NCI-H748 treated with DMSO at 0.1 percent for 48 hours (cell line): ENCODE measurements at regions not wholly inside any gene's neighbourhood (a gene's known extent, or its start where the extent isn't known, plus 50 kb on each side); places are given as distances from the start of the nearest gene placed in this dataset.
"Not testable (repeated sequence)": the region's sequence is repeated elsewhere in the genome, so short reads cannot be mapped to it uniquely, and the experiment has no call there.

ENCODE experiments used
- DNase-seq: peaks from one replicate; lab custom pipeline; 2025; lab: John Stamatoyannopoulos, UW

GRCh38 chr10:29881811-29882210 lies 177.6 kb downstream of the JCAD start:
- DNase-seq: no peak

- DNase-seq: no peak
These were observed 178.0 kb downstream of the JCAD start for GRCh38 chr10:29881336-29881771.

GRCh38 chr10:29880856-29881255 lies 178.5 kb downstream of the JCAD start:
- no peak for DNase-seq

- DNase-seq: no peak
These were observed 179.5 kb downstream of the JCAD start for GRCh38 chr10:29879862-29880261.

- no peak for DNase-seq
These were observed 180.9 kb downstream of the JCAD start for GRCh38 chr10:29878492-29878891.

GRCh38 chr10:29877793-29878491 lies 181.4 kb downstream of the JCAD start:
- DNase-seq: no peak

GRCh38 chr10:29876008-29876555 lies 183.3 kb downstream of the JCAD start:
- DNase-seq: no peak

GRCh38 chr10:29874606-29875269 lies 184.6 kb downstream of the JCAD start:
- DNase-seq: no peak

- no peak for DNase-seq
These were observed 185.4 kb downstream of the JCAD start for GRCh38 chr10:29873941-29874484.

GRCh38 chr10:29870522-29871044 lies 188.8 kb downstream of the JCAD start:
- DNase-seq: no peak

GRCh38 chr10:29869593-29869992 lies 189.8 kb downstream of the JCAD start:
- DNase-seq: no peak

- DNase-seq: no peak
These were observed 193.0 kb downstream of the JCAD start for GRCh38 chr10:29866356-29866755.

GRCh38 chr10:29865700-29866355 lies 193.6 kb downstream of the JCAD start:
- no peak for DNase-seq

GRCh38 chr10:29862923-29863614 lies 196.3 kb downstream of the JCAD start:
- DNase-seq: no peak

- no peak for DNase-seq
These were observed 197.4 kb downstream of the JCAD start for GRCh38 chr10:29861811-29862505.

GRCh38 chr10:29861231-29861630 lies 198.2 kb downstream of the JCAD start:
- DNase-seq: not testable (repeated sequence)

- DNase-seq: no peak
These were observed 199.2 kb downstream of the JCAD start for GRCh38 chr10:29860166-29860565.

- no peak for DNase-seq
These were observed 199.8 kb downstream of the JCAD start for GRCh38 chr10:29859521-29860130.

- no peak for DNase-seq
These were observed 200.6 kb downstream of the JCAD start for GRCh38 chr10:29858702-29859267.
